K562 (cell line): ENCODE measurements at regions not wholly inside any gene's neighbourhood (a gene's known extent, or its start where the extent isn't known, plus 50 kb on each side); places are given as distances from the start of the nearest gene placed in this dataset.

Experiments
- ATAC-seq: fragments of 200-7000 bp; cut with Tn5 transposase; 3 replicates; pipeline ENCODE4 v1.9.1; 2020; ENCODE audit warnings: moderate library complexity
- BruUV-seq: library from RNA; stranded (reverse); fragments of 400-500 nt; replicated peaks from 2 replicates; lab custom pipeline; 2021; lab: Mats Ljungman, UMichigan
- CTCF ChIA-PET: fragments of 300-600 bp; formaldehyde crosslinking; extraction: SDS; loops from one replicate; lab custom pipeline; 2021; ENCODE audit warnings: low intra/inter-chr PET ratio; lab: Yijun Ruan, JAX
- POLR2A ChIA-PET: fragments of 300-600, 350-650 bp; sonication (Branson Sonifier 250); formaldehyde crosslinking; extraction: SDS; loops from one replicate; lab custom pipeline; 2021; ENCODE audit warnings: antibody characterized with exemption, inconsistent platforms; lab: Yijun Ruan, JAX
- DNase-seq, 4 experiments: peaks; one replicate each; pipeline versions ENCODE4 v3.0.0 to v3.0.0-alpha.2; 2011 to 2018; ENCODE audit warnings: low spot score in 3 of 4, mixed read lengths in 3 of 4; ENCODE audit errors: extremely low read depth in 1 of 4
- FAIRE-seq: peaks from 2 replicates; lab custom pipeline; 2011; peaks lifted over from hg19 to GRCh38; lab: Jason Lieb, UNC
- H2AFZ ChIP-seq: 2 replicates; pipeline ENCODE4 v1.6.0; 2011; ENCODE audit warnings: low read depth, low read length, control low read depth, inconsistent platforms
- H3K27ac ChIP-seq: fragments of 200-600 bp; 3 replicates; pipeline ENCODE4 v1.8.0; 2011; ENCODE audit warnings: low read depth, mild to moderate bottlenecking, control low read depth, inconsistent platforms, low read length, moderate library complexity, mixed read lengths; ENCODE audit errors: extremely low read depth
- H3K27me3 ChIP-seq, 2 experiments: fragments of 300-600 bp in 1 of 2; 2 replicates in 1 of 2; 3 replicates in 1 of 2; pipeline versions ENCODE4 v1.6.0 to v1.8.0; 2011; ENCODE audit warnings: inconsistent platforms in 2 of 2, low read length in 2 of 2, mild to moderate bottlenecking in 1 of 2, mixed read lengths in 1 of 2, moderate library complexity in 1 of 2; ENCODE audit not compliant: control insufficient read depth in 2 of 2, insufficient read depth in 2 of 2
- H3K36me3 ChIP-seq: fragments of 300-600 bp; 3 replicates; pipeline ENCODE4 v1.8.0; 2011; ENCODE audit warnings: mild to moderate bottlenecking, low read length, inconsistent platforms; ENCODE audit not compliant: control insufficient read depth, insufficient read depth
- H3K4me1 ChIP-seq, 2 experiments: fragments of 200-600 bp in 1 of 2; replicated peaks in 1 of 2; 2 replicates in 1 of 2; 3 replicates in 1 of 2; pipeline versions ENCODE4 v1.5.1 to v1.8.0; 2011; ENCODE audit warnings: inconsistent platforms in 2 of 2, low read length in 2 of 2, mild to moderate bottlenecking in 1 of 2, mixed read lengths in 1 of 2, moderate library complexity in 1 of 2; ENCODE audit not compliant: control insufficient read depth in 2 of 2, insufficient read depth in 2 of 2
- H3K4me2 ChIP-seq: 2 replicates; pipeline ENCODE4 v1.6.1; 2011; ENCODE audit warnings: low read length, control low read depth, inconsistent platforms, mixed read lengths; ENCODE audit not compliant: insufficient read depth
- H3K4me3 ChIP-seq: fragments of 200-600 bp; sonication (generic), shearing (Covaris generic); 2 replicates; pipeline ENCODE4 v1.5.1; 2016; ENCODE audit warnings: control low read depth, inconsistent platforms
- H3K79me2 ChIP-seq: fragments of 200-600 bp; 3 replicates; pipeline ENCODE4 v1.8.0; 2011; ENCODE audit warnings: low read length, inconsistent platforms; ENCODE audit not compliant: control insufficient read depth, insufficient read depth
- H3K9ac ChIP-seq, 2 experiments: 2 replicates each; pipeline versions ENCODE4 v1.6.0 to v1.6.1; 2011; ENCODE audit warnings: low read depth in 2 of 2, low read length in 2 of 2, control low read depth in 1 of 2, inconsistent platforms in 1 of 2, mild to moderate bottlenecking in 1 of 2, mixed read lengths in 1 of 2; ENCODE audit not compliant: insufficient read depth in 1 of 2
- H3K9me1 ChIP-seq: one replicate; pipeline ENCODE4 v1.6.0; 2011; ENCODE audit warnings: inconsistent platforms, mild to moderate bottlenecking, low read length, moderate library complexity; ENCODE audit not compliant: control insufficient read depth, insufficient read depth
- H3K9me3 ChIP-seq: replicated peaks from 2 replicates; pipeline ENCODE4 v1.5.1; 2011; ENCODE audit warnings: low read depth, low read length, inconsistent platforms; ENCODE audit not compliant: control insufficient read depth, insufficient read depth
- H4K20me1 ChIP-seq: replicated peaks from 2 replicates; pipeline ENCODE4 v1.6.1; 2011; ENCODE audit warnings: low read length, inconsistent platforms, mixed read lengths; ENCODE audit not compliant: control insufficient read depth, insufficient read depth
- CBX3 ChIP-seq, 2 experiments: IDR thresholded peaks; 1 replicate in 1 of 2; 2 replicates in 1 of 2; pipeline ENCODE4 v1.6.1; 2012; ENCODE audit warnings: inconsistent platforms in 2 of 2, low read length in 2 of 2, borderline replicate concordance in 1 of 2, control low read depth in 1 of 2
- CEBPZ ChIP-seq: fragments of 150-350 bp; IDR thresholded peaks from 2 replicates; pipeline ENCODE4 v1.6.1; 2014; ENCODE audit warnings: low read depth, mild to moderate bottlenecking, low read length, borderline replicate concordance
- DEAF1 ChIP-seq: fragments of 450-650 bp; formaldehyde crosslinking; IDR thresholded peaks from 2 replicates; pipeline ENCODE4 v1.4.0; 2020; ENCODE audit warnings: mild to moderate bottlenecking, moderate library complexity
- HDAC6 ChIP-seq: IDR thresholded peaks from 2 replicates; pipeline ENCODE4 v1.6.1; 2012; ENCODE audit warnings: low read depth, mild to moderate bottlenecking, control low read depth, inconsistent platforms, low read length, moderate library complexity
- HMG20B ChIP-seq: fragments of 250-450 bp; sonication (Bioruptor Pico); IDR thresholded peaks from 2 replicates; pipeline ENCODE4 v1.5.0; 2021; ENCODE audit warnings: mild to moderate bottlenecking
- ILF3 ChIP-seq: fragments of 450-650 bp; IDR thresholded peaks from 2 replicates; pipeline ENCODE4 v1.6.1; 2018; ENCODE audit warnings: antibody characterized with exemption, mild to moderate bottlenecking, moderate library complexity, borderline replicate concordance
- NBN ChIP-seq: fragments of 450-650 bp; IDR thresholded peaks from 2 replicates; pipeline ENCODE4 v1.6.1; 2016; ENCODE audit warnings: low read depth, mild to moderate bottlenecking
- NFE2L1 ChIP-seq: fragments of 450-650 bp; IDR thresholded peaks from 2 replicates; pipeline ENCODE4 v1.6.1; 2016; ENCODE audit warnings: missing genetic modification characterization, low read depth, mild to moderate bottlenecking, missing compliant biosample characterization, moderate library complexity, borderline replicate concordance
- NFIC ChIP-seq: fragments of 450-650 bp; IDR thresholded peaks from 2 replicates; pipeline ENCODE4 v1.6.1; 2017; ENCODE audit warnings: mild to moderate bottlenecking, inconsistent platforms
- NFYB ChIP-seq: IDR thresholded peaks from 2 replicates; pipeline ENCODE4 v1.6.1; 2011; ENCODE audit warnings: mild to moderate bottlenecking, moderate library complexity; ENCODE audit not compliant: insufficient read length; ENCODE audit errors: extremely low read depth
- NR2F6 ChIP-seq: fragments of 450-650 bp; formaldehyde crosslinking; IDR thresholded peaks from 2 replicates; pipeline ENCODE4 v1.4.0; 2020; ENCODE audit warnings: mild to moderate bottlenecking
- NRF1 ChIP-seq, 2 experiments: fragments of 450-650 bp; IDR thresholded peaks in 1 of 2; conservative IDR thresholded peaks in 1 of 2; 2 replicates each; pipeline ENCODE4 v1.6.1; 2014; ENCODE audit warnings: mild to moderate bottlenecking in 2 of 2
- POLR2A ChIP-seq: fragments of 450-650 bp; conservative IDR thresholded peaks from 2 replicates; pipeline ENCODE4 v1.6.1; 2016
- RBM17 ChIP-seq: fragments of 200-400 bp; formaldehyde crosslinking; IDR thresholded peaks from 2 replicates; pipeline ENCODE4 v1.6.1; 2017; ENCODE audit warnings: low read depth, mild to moderate bottlenecking, low read length, borderline replicate concordance
- SOX6 ChIP-seq: fragments of 450-650 bp; IDR thresholded peaks from 2 replicates; pipeline ENCODE4 v1.6.1; 2014; ENCODE audit warnings: mild to moderate bottlenecking
- TEAD2 ChIP-seq: fragments of 450-650 bp; IDR thresholded peaks from 2 replicates; pipeline ENCODE4 v1.6.1; 2016; ENCODE audit warnings: missing genetic modification characterization, control low read depth, missing compliant biosample characterization
- TRIM28 ChIP-seq: fragments of 450-650 bp; IDR thresholded peaks from 2 replicates; pipeline ENCODE4 v1.6.1; 2017
- XRCC3 ChIP-seq: fragments of 450-650 bp; IDR thresholded peaks from 2 replicates; pipeline ENCODE4 v1.6.1; 2017; ENCODE audit warnings: mild to moderate bottlenecking, moderate library complexity
- ZEB2 ChIP-seq: fragments of 450-650 bp; IDR thresholded peaks from 2 replicates; pipeline ENCODE4 v1.6.1; 2016
- ZNF197 ChIP-seq: fragments of 200-800 bp; sonication (Bioruptor generic); IDR thresholded peaks from 2 replicates; pipeline ENCODE4 v1.6.1; 2016; ENCODE audit warnings: low read depth, missing genetic modification characterization, missing compliant biosample characterization
- ZNF717 ChIP-seq: fragments of 250-450 bp; sonication (Bioruptor Pico); IDR thresholded peaks from 2 replicates; pipeline ENCODE4 v1.5.0; 2021
- WGBS: fragments of 100-300 bp; shearing (Covaris generic); methylation state at CpG from one replicate; pipeline ENCODE4 v1.1.6; 2016; ENCODE audit warnings: low coverage, mixed read lengths; ENCODE audit not compliant: insufficient coverage; ENCODE audit errors: missing lambda C conversion rate; 5-methylcytosine and 5-hydroxymethylcytosine counted together
- in situ Hi-C: fragments of 300-500 bp; cut with MboI; formaldehyde crosslinking; loops from 4 replicates; pipeline ENCODE4 v1.15.0; 2018; ENCODE audit warnings: inconsistent platforms, mixed read lengths
- intact Hi-C: fragments of 100-400 bp; cut with micrococcal nuclease; formaldehyde crosslinking; loops from 2 replicates; pipeline ENCODE4 v1.14.2; 2022

GRCh38 chr6:12594530-12594893, 122.1 kb upstream of the PHACTR1 start:
- peak; percentile 48 for FAIRE-seq
- Histone ChIP-seq H3K9ac (no peak overlapping the region), H3K9me1 (no peaks in the 10 kb centered on the region), H3K4me1 (no peaks in the 10 kb centered on the region), H3K4me3 (no peak overlapping the region), H3K27ac (no peak overlapping the region), H2AFZ (peak overlapping the region; percentile 77), H3K79me2 (no peaks in the 10 kb centered on the region), H3K27me3 (no peaks in the 10 kb centered on the region), H3K36me3 (no peaks in the 10 kb centered on the region), H4K20me1 (no peaks in the 10 kb centered on the region), H3K4me2 (peak overlapping the region; percentile 68), H3K9me3 (no peaks in the 10 kb centered on the region)
- no peak for DNase-seq
- 0% methylated on average over 3 of the region's 3 CpGs for WGBS
- CTCF ChIA-PET, result no interaction called here
- BruUV-seq, result no TSS peak
- no peak; the same call in 1 of the 3 replicates for ATAC-seq
- POLR2A ChIA-PET, result interaction anchor here (0.6 to 0.7 kb wide), 2 partner anchors 43 to 793 kb away, joined by 3 read pairs; no protein-coding TSS in a partner anchor
- intact Hi-C loops, result no loop called here
- in situ Hi-C loops, result no loop called here
- TF ChIP-seq ZEB2 (0 out of 2 replicates have a peak, but pooled peaks have one; percentile 24), NFE2L1 (tag) (no peak), RBM17 (no peak), POLR2A (no peak), NRF1 (conservative IDR thresholded peaks at IDR 0.05 in 1 of 2, IDR thresholded peaks at IDR 0.05 in 1 of 2) (peak; percentile 37 to 63; a peak in 3 of 4 replicates), SOX6 (peak; percentile 60; the same call in 1 of the 2 replicates), CEBPZ (no peak), ZNF717 (CRISPR knock-in tag) (no peak), ILF3 (no peak), NR2F6 (no peak), DEAF1 (CRISPR knock-in tag) (no peak), TEAD2 (tag) (no peak), CBX3 (IDR thresholded peaks at IDR 0.05; ENCODE audit: borderline replicate concordance in 1 of 2, low read length in 2 of 2) (no peak), XRCC3 (no peak), NFIC (no peak), ZNF197 (no peak), HMG20B (CRISPR knock-in tag) (no peak), HDAC6 (no peak), NBN (no peak), TRIM28 (no peak), NFYB (no peak)
